C4-2B (cell line): ENCODE measurements at regions not wholly inside any gene's neighbourhood (a gene's known extent, or its start where the extent isn't known, plus 50 kb on each side); places are given as distances from the start of the nearest gene placed in this dataset.

Experiments used
- ZFX ChIP-seq: fragments of 450-650 bp; IDR thresholded peaks from 2 replicates; pipeline ENCODE4 v1.6.1; 2017
- TF ChIP-seq, protein P1 (sequence below): fragments of 450-650 bp; conservative IDR thresholded peaks from 2 replicates; pipeline ENCODE4 v1.5.1; 2017; ENCODE audit warnings: mild to moderate bottlenecking

GRCh38 chr3:17990390-17990789, 248.0 kb upstream of the TBC1D5 start:
- TF ChIP-seq, protein P1, sequence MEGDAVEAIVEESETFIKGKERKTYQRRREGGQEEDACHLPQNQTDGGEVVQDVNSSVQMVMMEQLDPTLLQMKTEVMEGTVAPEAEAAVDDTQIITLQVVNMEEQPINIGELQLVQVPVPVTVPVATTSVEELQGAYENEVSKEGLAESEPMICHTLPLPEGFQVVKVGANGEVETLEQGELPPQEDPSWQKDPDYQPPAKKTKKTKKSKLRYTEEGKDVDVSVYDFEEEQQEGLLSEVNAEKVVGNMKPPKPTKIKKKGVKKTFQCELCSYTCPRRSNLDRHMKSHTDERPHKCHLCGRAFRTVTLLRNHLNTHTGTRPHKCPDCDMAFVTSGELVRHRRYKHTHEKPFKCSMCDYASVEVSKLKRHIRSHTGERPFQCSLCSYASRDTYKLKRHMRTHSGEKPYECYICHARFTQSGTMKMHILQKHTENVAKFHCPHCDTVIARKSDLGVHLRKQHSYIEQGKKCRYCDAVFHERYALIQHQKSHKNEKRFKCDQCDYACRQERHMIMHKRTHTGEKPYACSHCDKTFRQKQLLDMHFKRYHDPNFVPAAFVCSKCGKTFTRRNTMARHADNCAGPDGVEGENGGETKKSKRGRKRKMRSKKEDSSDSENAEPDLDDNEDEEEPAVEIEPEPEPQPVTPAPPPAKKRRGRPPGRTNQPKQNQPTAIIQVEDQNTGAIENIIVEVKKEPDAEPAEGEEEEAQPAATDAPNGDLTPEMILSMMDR, result no peak
- no peak for TF ChIP-seq ZFX
